ENCODE measurements at regions not wholly inside any gene's neighbourhood (a gene's known extent, or its start where the extent isn't known, plus 50 kb on each side); places are given as distances from the start of the nearest gene placed in this dataset.

- TF ChIP-seq CTCF (IDR thresholded peaks at IDR 0.05 in 4 of 5, conservative IDR thresholded peaks at IDR 0.05 in 1 of 5) (no peak), POLR2A (IDR thresholded peaks at IDR 0.05) (no peak)
Observed at GRCh38 chr4:31549256-31549655, 829.1 kb downstream of the PCDH7 start.
